Activated CD4-positive, alpha-beta T cell treated with anti-CD3 and anti-CD28 coated beads for 4 hours (primary cell): ENCODE measurements at regions not wholly inside any gene's neighbourhood (a gene's known extent, or its start where the extent isn't known, plus 50 kb on each side); places are given as distances from the start of the nearest gene placed in this dataset.

Experiments
- DNase-seq, 2 donors: peaks; one replicate each; pipeline ENCODE4 v3.0.0-alpha.2; 2020

- DNase-seq = no peak
Observed at GRCh38 chr9:18075253-18075952, 398.6 kb upstream of the ADAMTSL1 start.

GRCh38 chr9:18077941-18078678 is 395.8 kb upstream of the ADAMTSL1 start:
- no peak for DNase-seq

DNA sequence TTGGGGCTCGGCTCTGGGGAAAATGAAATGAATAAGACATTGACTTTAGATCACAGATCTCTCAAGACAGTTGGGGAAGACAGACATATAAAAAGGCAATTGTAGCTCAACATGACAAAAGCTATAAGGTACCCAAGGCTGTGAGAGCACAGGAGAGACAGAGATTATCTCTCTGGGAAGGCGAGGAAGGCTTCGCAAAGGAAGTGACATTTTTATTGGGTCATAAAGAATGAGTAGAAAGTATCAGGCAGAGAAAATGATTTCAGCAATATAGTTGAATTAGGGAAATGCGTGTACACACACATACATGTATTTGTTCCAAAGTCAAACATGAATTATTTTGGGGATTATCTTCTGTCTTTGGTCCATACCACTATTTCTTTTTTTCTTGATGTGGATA is 381.8 kb upstream of the ADAMTSL1 start:
- DNase-seq = no peak

GRCh38 chr9:18106006-18106560 is 367.9 kb upstream of the ADAMTSL1 start:
- DNase-seq = no peak

DNA sequence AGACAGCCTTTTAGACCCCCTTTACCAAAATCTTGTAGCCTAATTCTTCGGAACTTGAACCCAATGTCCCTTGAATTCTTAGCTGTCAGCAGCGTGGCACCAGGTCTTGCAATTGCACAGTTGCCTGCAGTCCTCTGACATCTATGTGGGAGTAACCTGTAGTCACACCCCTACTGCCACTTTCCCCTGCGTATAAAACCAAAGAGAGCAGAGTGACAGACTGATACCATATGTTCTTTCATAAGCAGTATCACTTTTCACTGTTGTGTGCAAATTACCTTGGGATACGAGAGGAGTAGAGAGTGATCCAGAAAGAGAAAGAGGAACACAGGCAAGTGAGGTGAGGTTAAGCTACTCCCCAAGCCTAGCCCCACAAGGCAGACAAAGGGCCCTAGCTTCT is 364.3 kb upstream of the ADAMTSL1 start:
- no peak for DNase-seq

GRCh38 chr9:18111146-18111545 is 362.8 kb upstream of the ADAMTSL1 start:
- no peak for DNase-seq

DNA sequence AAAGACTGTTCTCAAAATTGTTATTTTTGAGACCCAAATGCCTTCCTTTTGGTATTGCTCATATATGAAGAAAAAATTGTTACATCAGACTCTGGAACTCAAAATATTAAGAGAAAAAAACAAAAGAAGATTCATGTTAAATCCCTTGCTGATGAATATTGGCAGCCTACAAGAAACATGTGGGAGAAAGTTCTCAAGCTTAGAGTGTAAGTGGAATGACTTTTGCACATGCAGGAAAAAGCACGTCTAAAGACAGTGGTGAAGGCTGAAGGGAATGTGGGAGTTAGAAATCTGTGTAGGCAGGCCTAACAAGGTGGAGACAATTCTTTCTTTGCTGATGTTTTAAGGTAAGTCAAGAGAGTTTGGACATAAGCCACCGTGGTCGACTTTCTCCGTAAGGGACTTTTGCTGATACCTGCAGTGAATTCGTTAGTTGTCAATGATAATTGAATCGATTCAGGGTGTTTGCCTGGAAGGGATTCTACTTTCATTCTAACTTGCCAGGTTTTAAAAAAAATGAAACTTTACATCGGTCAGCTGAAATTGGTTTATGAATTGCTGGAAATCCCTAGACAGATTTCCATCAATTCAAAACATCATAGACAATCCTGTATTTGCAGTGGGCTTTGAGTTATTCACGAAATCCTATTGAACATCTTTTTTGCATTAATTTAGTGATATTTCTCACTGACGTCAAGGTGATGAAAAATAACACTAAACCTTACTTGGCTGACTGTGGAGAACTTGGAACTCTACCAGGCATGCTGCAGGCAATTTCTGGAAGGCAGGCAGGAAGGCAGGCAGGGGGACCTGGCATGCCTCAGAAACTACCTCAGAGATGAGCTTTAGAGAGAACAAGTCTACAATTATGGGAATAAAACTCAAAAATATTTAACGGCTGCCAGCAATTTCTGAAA is 359.1 kb upstream of the ADAMTSL1 start:
- no peak for DNase-seq

DNA sequence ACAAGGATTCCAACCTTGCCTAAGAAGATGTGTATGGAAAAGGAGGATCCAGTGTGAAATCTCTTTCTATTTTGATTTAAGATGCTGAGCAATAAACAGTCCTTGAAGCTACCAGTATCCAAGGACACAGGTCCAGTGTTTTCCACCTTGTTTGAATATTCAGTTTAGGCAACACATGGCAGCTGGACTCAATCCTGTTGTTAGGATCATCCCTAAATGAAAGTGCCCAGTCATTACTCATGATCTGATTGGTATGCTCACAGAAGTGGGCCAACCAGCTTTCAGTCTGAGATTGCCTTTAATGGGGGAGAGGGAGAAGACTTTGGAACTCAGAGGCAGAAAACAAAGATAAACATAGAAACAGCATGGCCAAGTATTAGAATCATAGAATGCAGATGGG is 355.7 kb upstream of the ADAMTSL1 start:
- no peak for DNase-seq

- no peak for DNase-seq
Observed at GRCh38 chr9:18122171-18122570, 351.8 kb upstream of the ADAMTSL1 start.

GRCh38 chr9:18124760-18125159 is 349.2 kb upstream of the ADAMTSL1 start:
- no peak for DNase-seq

GRCh38 chr9:18126831-18127498 is 347.0 kb upstream of the ADAMTSL1 start:
- DNase-seq = no peak

- DNase-seq = no peak
Observed at GRCh38 chr9:18127499-18127875, 346.5 kb upstream of the ADAMTSL1 start.

- DNase-seq = no peak
Observed at GRCh38 chr9:18129809-18130334, 344.1 kb upstream of the ADAMTSL1 start.

GRCh38 chr9:18136354-18136994 is 337.5 kb upstream of the ADAMTSL1 start:
- no peak for DNase-seq

DNA sequence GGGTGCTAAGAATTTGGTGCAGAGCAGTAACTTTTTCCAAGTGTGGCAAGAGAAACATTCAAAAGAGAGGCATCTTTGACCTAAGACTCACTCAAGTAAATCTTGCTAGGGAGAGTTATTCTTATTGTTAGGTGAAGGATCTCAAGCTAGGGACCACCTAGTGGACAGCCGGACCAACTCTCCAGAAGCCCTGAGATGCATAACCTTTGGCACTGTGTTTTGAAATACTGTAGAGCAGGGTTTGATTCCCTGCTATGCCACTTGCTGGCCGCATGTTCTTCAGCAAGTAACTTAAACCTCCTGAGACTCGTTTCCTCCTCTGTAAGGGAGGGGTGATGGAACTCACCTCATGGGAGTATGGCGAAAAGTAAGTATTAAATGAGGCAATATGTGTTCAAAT is 336.1 kb upstream of the ADAMTSL1 start:
- DNase-seq = no peak

DNA sequence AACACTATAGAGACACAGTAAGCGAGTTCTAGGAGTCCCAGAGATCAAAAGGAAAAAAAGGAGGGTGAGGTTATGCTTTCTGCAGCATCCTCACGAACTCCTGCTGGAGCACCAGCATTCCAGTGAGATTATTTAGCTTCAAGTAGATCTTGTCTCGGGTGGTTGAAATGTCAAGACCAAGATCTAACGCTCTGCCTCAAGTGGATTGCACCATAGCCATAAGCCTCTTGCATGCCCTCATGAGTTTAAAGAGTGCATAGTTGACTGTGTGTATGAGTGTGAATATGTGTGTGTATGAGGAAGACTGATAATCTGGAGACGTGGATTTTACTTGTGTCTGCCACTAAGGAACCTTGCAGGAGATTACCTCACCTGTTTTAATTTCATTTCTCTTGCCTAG is 335.3 kb upstream of the ADAMTSL1 start:
- no peak for DNase-seq

GRCh38 chr9:18141681-18142080 is 332.3 kb upstream of the ADAMTSL1 start:
- DNase-seq = no peak

DNA sequence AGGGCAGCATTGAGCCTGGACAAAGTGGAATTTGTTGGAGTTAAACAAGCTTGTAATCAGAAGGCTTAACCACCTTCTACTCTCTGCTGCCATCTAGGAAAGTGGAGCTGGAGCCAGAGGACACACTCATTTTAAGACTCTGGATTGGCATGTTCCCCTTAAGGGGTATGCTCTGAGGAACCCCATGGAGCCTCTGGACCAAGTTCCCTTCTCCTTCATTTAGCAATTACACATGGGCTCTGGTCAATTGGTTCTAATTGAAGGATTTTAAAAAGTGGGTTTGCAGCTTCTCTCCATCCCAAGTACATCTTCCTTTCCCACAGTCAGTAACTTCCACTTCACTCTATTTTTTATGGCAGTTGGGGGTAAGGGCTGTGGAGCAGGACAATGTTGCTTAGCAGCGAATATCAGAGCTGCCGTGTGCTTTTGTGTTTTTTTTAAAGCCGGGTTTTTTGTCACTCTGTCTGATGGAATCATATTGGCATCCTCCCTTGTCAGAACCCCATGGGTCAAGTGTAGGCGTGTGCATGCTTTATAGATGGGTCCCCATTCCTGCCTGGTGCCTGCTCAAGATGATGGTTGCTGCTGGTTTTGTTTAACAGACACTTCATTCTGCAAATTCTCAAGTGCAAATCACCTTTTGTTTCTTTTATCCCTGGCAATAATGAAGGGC is 330.7 kb upstream of the ADAMTSL1 start:
- no peak for DNase-seq

- DNase-seq = no peak
Observed at GRCh38 chr9:18146329-18146728, 327.6 kb upstream of the ADAMTSL1 start.

DNA sequence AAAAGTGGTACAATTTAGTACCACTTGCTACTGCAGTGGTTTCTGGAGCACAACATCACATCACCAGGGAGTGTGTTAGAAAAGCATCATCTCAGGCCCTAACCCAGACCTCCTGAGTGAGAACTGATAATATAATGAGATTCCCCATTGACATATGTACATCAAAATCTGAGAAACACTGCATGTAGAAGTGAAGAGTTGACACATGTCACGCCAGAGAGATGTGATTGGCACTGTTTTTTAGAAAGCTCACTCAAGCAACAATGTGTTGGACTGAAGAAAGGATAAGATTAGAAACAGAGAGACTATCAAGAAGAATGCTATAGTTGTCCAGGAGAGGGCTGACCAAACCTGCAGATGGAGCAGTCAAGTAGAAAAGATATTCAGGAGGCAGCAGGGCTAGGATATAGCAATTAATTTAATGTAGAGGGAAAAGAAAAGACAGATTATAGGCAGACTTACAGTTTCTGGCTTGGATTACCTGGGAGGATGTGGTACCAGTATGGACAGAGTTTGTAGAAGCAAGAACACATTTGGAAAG is 324.4 kb upstream of the ADAMTSL1 start:
- DNase-seq = no peak

- no peak for DNase-seq
Observed at GRCh38 chr9:18154661-18155060, 319.3 kb upstream of the ADAMTSL1 start.
